GM12878 (cell line): ENCODE measurements at regions not wholly inside any gene's neighbourhood (a gene's known extent, or its start where the extent isn't known, plus 50 kb on each side); places are given as distances from the start of the nearest gene placed in this dataset.

Experiments used
- ATAC-seq: fragments of 200-7000 bp; cut with Tn5 transposase; 3 replicates; pipeline ENCODE4 v1.9.1; 2020; ENCODE audit warnings: mild to moderate bottlenecking, moderate library complexity
- BruUV-seq: library from RNA; stranded (reverse); fragments of 400-500 nt; replicated peaks from 2 replicates; lab custom pipeline; 2021; lab: Mats Ljungman, UMichigan
- CTCF ChIA-PET: fragments of 300-600 bp; sonication (Branson Sonifier 250); formaldehyde crosslinking; extraction: SDS; loops from one replicate; lab custom pipeline; 2021; ENCODE audit warnings: inconsistent platforms; lab: Yijun Ruan, JAX
- POLR2A ChIA-PET: fragments of 350-600 bp; formaldehyde crosslinking; extraction: SDS; loops from one replicate; lab custom pipeline; 2021; ENCODE audit warnings: inconsistent platforms; lab: Charles Lee
- RAD21 ChIA-PET: fragments of 300-600 bp; sonication (Branson Sonifier 250); formaldehyde crosslinking; loops from one replicate; lab custom pipeline; 2023; ENCODE audit warnings: antibody characterized with exemption; ENCODE audit not compliant: unreplicated experiment; lab: Charles Lee
- SMC1A ChIA-PET: fragments of 300-600 bp; sonication (Branson Sonifier 250); formaldehyde crosslinking; loops from one replicate; lab custom pipeline; 2023; ENCODE audit not compliant: unreplicated experiment, uncharacterized antibody; lab: Charles Lee
- DNase-seq: peaks from one replicate; pipeline ENCODE4 v3.0.0-alpha.2; 2011; ENCODE audit warnings: low read depth, low spot score
- FAIRE-seq: peaks from 3 replicates; lab custom pipeline; 2011; peaks lifted over from hg19 to GRCh38; lab: Jason Lieb, UNC
- H2AFZ ChIP-seq: 2 replicates; pipeline ENCODE4 v1.6.0; 2011; ENCODE audit warnings: low read depth, low read length, control low read depth; ENCODE audit not compliant: control insufficient read depth
- H3K27ac ChIP-seq: 2 replicates; pipeline ENCODE4 v1.5.1; 2011; ENCODE audit warnings: control low read depth; ENCODE audit not compliant: control insufficient read depth, insufficient read depth
- H3K27me3 ChIP-seq, 2 experiments: replicated peaks in 1 of 2; 2 replicates each; pipeline versions ENCODE4 v1.6.0 to v1.6.1; 2011; ENCODE audit warnings: low read length in 1 of 2; ENCODE audit not compliant: control insufficient read depth in 2 of 2, insufficient read depth in 2 of 2
- H3K36me3 ChIP-seq, 2 experiments: 2 replicates each; pipeline ENCODE4 v1.5.1; 2011; ENCODE audit warnings: low read length in 1 of 2; ENCODE audit not compliant: control insufficient read depth in 2 of 2, insufficient read depth in 2 of 2
- H3K4me1 ChIP-seq: 2 replicates; pipeline ENCODE4 v1.6.1; 2011; ENCODE audit warnings: mild to moderate bottlenecking, low read length, moderate library complexity, mixed read lengths; ENCODE audit not compliant: control insufficient read depth, insufficient read depth
- H3K4me2 ChIP-seq: 2 replicates; pipeline ENCODE4 v1.6.0; 2011; ENCODE audit warnings: control low read depth; ENCODE audit not compliant: control insufficient read depth, insufficient read depth
- H3K4me3 ChIP-seq: fragments of 200-600 bp; sonication (generic); 2 replicates; pipeline ENCODE4 v1.5.1; 2016
- H3K79me2 ChIP-seq: 2 replicates; pipeline ENCODE4 v1.6.0; 2011; ENCODE audit warnings: low read length; ENCODE audit not compliant: control insufficient read depth, insufficient read depth
- H3K9ac ChIP-seq: 2 replicates; pipeline ENCODE4 v1.8.0; 2011; ENCODE audit warnings: low read length, control low read depth, mixed read lengths; ENCODE audit not compliant: control insufficient read depth, insufficient read depth
- H3K9me3 ChIP-seq: replicated peaks from 3 replicates; pipeline ENCODE4 v1.5.1; 2011; ENCODE audit warnings: mild to moderate bottlenecking, low read length; ENCODE audit not compliant: control insufficient read depth, insufficient read depth
- H4K20me1 ChIP-seq: 2 replicates; pipeline ENCODE4 v1.6.0; 2011; ENCODE audit not compliant: control insufficient read depth, insufficient read depth
- CHD1 ChIP-seq: IDR thresholded peaks from 2 replicates; pipeline ENCODE4 v1.6.1; 2012; ENCODE audit warnings: low read depth, low read length, improper control_type of control experiment
- CREB1 ChIP-seq: IDR thresholded peaks from 2 replicates; pipeline ENCODE4 v1.6.1; 2012; ENCODE audit warnings: low read depth, mild to moderate bottlenecking, inconsistent platforms
- EZH2 ChIP-seq: IDR thresholded peaks from 2 replicates; pipeline ENCODE4 v1.6.1; 2012; ENCODE audit warnings: low read depth, mild to moderate bottlenecking, control low read depth, inconsistent platforms, low read length, borderline replicate concordance; ENCODE audit not compliant: control insufficient read depth
- IKZF1 ChIP-seq: fragments of 450-650 bp; conservative IDR thresholded peaks from 2 replicates; pipeline ENCODE4 v1.6.1; 2017; ENCODE audit warnings: antibody characterized with exemption, mild to moderate bottlenecking
- KLF5 ChIP-seq: fragments of 450-650 bp; IDR thresholded peaks from 2 replicates; pipeline ENCODE4 v1.6.1; 2014; ENCODE audit warnings: mild to moderate bottlenecking; ENCODE audit not compliant: partially characterized antibody
- MTA3 ChIP-seq: IDR thresholded peaks from 2 replicates; pipeline ENCODE4 v1.6.1; 2012; ENCODE audit warnings: low read length, inconsistent platforms, borderline replicate concordance
- NFIC ChIP-seq: IDR thresholded peaks from 2 replicates; pipeline ENCODE4 v1.6.1; 2012; ENCODE audit warnings: low read depth, mild to moderate bottlenecking, inconsistent platforms, low read length, moderate library complexity
- NRF1 ChIP-seq: conservative IDR thresholded peaks from 2 replicates; pipeline ENCODE4 v1.6.1; 2011; ENCODE audit warnings: mild to moderate bottlenecking, low read depth, low read length, improper control_type of control experiment
- POLR2AphosphoS5 ChIP-seq: IDR thresholded peaks from 2 replicates; pipeline ENCODE4 v1.6.1; 2011; ENCODE audit warnings: mild to moderate bottlenecking, low read length, inconsistent platforms
- SMAD1 ChIP-seq: fragments of 450-650 bp; IDR thresholded peaks from 2 replicates; pipeline ENCODE4 v1.6.1; 2018; ENCODE audit warnings: mild to moderate bottlenecking, low read depth; ENCODE audit not compliant: partially characterized antibody
- TARDBP ChIP-seq: IDR thresholded peaks from 2 replicates; pipeline ENCODE4 v1.6.1; 2016; ENCODE audit warnings: borderline replicate concordance
- YY1 ChIP-seq: IDR thresholded peaks from 2 replicates; pipeline ENCODE4 v1.6.1; 2011; ENCODE audit warnings: low read depth, mild to moderate bottlenecking, low read length
- in situ Hi-C: fragments of 300-500 bp; cut with MboI; formaldehyde crosslinking; loops from 9 replicates; pipeline ENCODE4 v1.14.3; 2018; ENCODE audit warnings: mixed read lengths
- intact Hi-C: fragments of 100-400 bp; cut with micrococcal nuclease; formaldehyde crosslinking; loops from one replicate; pipeline ENCODE4 v1.14.2; 2022; ENCODE audit not compliant: unreplicated experiment
- TF ChIP-seq, protein P1 (sequence below): IDR thresholded peaks from 2 replicates; pipeline ENCODE4 v1.6.1; 2011; ENCODE audit warnings: borderline replicate concordance, low read depth, mild to moderate bottlenecking, moderate library complexity, low read length; ENCODE audit not compliant: insufficient read depth, poor library complexity, severe bottlenecking
- TF ChIP-seq, protein P2 (sequence below): IDR thresholded peaks from 2 replicates; pipeline ENCODE4 v1.6.1; 2012; ENCODE audit warnings: mild to moderate bottlenecking, low read depth, low read length
- TF ChIP-seq, protein P3 (sequence below): fragments of 450-650 bp; IDR thresholded peaks from 2 replicates; pipeline ENCODE4 v1.6.1; 2014; ENCODE audit warnings: mild to moderate bottlenecking

DNA sequence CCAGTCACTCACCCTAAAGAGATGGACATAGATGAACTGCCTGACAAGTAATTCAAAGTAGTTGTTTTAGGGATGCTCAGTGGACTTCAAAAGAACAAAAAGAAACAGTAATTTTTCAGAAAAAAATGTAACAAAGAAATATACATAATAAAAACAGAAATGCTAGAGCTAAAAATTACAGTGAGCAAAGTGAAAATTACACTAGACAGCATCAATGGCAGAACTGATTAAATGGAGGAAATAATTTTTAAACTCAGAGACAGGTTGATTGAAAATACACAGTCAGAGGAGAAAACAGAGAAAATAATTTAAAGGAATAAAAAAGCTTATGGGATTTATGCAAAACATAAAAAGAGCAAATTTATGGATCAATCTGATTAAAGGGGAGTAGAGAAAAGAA is 1968.4 kb downstream of the EFNA5 start:
- no peak for TF ChIP-seq CREB1
- no peak for TF ChIP-seq CHD1
- TF ChIP-seq, protein P1, sequence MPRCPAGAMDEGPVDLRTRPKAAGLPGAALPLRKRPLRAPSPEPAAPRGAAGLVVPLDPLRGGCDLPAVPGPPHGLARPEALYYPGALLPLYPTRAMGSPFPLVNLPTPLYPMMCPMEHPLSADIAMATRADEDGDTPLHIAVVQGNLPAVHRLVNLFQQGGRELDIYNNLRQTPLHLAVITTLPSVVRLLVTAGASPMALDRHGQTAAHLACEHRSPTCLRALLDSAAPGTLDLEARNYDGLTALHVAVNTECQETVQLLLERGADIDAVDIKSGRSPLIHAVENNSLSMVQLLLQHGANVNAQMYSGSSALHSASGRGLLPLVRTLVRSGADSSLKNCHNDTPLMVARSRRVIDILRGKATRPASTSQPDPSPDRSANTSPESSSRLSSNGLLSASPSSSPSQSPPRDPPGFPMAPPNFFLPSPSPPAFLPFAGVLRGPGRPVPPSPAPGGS, result no peak
- no peak for TF ChIP-seq NFIC
- TF ChIP-seq, protein P2, sequence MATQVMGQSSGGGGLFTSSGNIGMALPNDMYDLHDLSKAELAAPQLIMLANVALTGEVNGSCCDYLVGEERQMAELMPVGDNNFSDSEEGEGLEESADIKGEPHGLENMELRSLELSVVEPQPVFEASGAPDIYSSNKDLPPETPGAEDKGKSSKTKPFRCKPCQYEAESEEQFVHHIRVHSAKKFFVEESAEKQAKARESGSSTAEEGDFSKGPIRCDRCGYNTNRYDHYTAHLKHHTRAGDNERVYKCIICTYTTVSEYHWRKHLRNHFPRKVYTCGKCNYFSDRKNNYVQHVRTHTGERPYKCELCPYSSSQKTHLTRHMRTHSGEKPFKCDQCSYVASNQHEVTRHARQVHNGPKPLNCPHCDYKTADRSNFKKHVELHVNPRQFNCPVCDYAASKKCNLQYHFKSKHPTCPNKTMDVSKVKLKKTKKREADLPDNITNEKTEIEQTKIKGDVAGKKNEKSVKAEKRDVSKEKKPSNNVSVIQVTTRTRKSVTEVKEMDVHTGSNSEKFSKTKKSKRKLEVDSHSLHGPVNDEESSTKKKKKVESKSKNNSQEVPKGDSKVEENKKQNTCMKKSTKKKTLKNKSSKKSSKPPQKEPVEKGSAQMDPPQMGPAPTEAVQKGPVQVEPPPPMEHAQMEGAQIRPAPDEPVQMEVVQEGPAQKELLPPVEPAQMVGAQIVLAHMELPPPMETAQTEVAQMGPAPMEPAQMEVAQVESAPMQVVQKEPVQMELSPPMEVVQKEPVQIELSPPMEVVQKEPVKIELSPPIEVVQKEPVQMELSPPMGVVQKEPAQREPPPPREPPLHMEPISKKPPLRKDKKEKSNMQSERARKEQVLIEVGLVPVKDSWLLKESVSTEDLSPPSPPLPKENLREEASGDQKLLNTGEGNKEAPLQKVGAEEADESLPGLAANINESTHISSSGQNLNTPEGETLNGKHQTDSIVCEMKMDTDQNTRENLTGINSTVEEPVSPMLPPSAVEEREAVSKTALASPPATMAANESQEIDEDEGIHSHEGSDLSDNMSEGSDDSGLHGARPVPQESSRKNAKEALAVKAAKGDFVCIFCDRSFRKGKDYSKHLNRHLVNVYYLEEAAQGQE, result no peak
- no peak for TF ChIP-seq YY1
- no peak for TF ChIP-seq KLF5
- TF ChIP-seq POLR2AphosphoS5, result no peak
- no peak for TF ChIP-seq TARDBP
- no peak for TF ChIP-seq NRF1
- TF ChIP-seq, protein P3, sequence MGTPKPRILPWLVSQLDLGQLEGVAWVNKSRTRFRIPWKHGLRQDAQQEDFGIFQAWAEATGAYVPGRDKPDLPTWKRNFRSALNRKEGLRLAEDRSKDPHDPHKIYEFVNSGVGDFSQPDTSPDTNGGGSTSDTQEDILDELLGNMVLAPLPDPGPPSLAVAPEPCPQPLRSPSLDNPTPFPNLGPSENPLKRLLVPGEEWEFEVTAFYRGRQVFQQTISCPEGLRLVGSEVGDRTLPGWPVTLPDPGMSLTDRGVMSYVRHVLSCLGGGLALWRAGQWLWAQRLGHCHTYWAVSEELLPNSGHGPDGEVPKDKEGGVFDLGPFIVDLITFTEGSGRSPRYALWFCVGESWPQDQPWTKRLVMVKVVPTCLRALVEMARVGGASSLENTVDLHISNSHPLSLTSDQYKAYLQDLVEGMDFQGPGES, result no peak
- TF ChIP-seq IKZF1, result no peak
- TF ChIP-seq EZH2, result no peak
- no peak for TF ChIP-seq MTA3
- TF ChIP-seq SMAD1, result no peak
- Histone ChIP-seq H3K4me1 (no peaks in the 10 kb centered on the region), H3K4me3 (no peak overlapping the region), H3K36me3 (no peaks in the 10 kb centered on the region), H4K20me1 (no peaks in the 10 kb centered on the region), H2AFZ (no peak overlapping the region), H3K4me2 (no peak overlapping the region), H3K9ac (no peak overlapping the region), H3K9me3 (no peaks in the 10 kb centered on the region), H3K27me3 (no peaks in the 10 kb centered on the region), H3K79me2 (no peaks in the 10 kb centered on the region), H3K27ac (no peak overlapping the region)
- intact Hi-C loops, result no loop called here
- ATAC-seq, result no peak
- in situ Hi-C loops, result no loop called here
- CTCF ChIA-PET, result no interaction called here
- FAIRE-seq, result no peak
- BruUV-seq, result no TSS peak
- POLR2A ChIA-PET, result no interaction called here
- RAD21 ChIA-PET, result no interaction called here
- SMC1A ChIA-PET, result no interaction called here
- no peak for DNase-seq
